H9 (cell line): ENCODE measurements at regions not wholly inside any gene's neighbourhood (a gene's known extent, or its start where the extent isn't known, plus 50 kb on each side); places are given as distances from the start of the nearest gene placed in this dataset.

Experiments used
- DNase-seq: peaks from one replicate; pipeline ENCODE4 v3.0.0-alpha.2; 2017
- H2AFZ ChIP-seq: one replicate; pipeline ENCODE4 v1.6.1; 2013; ENCODE audit warnings: mild to moderate bottlenecking, low read length, control low read depth, moderate library complexity
- H2AK5ac ChIP-seq: 2 replicates; pipeline ENCODE4 v1.6.1; 2013; ENCODE audit warnings: low read length, control low read depth, mixed read lengths; ENCODE audit not compliant: insufficient read length
- H2BK120ac ChIP-seq: one replicate; pipeline ENCODE4 v1.6.1; 2013; ENCODE audit warnings: low read depth, mild to moderate bottlenecking, low read length, control low read depth, inconsistent platforms; ENCODE audit not compliant: poor library complexity, severe bottlenecking
- H2BK12ac ChIP-seq: 2 replicates; pipeline ENCODE4 v1.6.1; 2013; ENCODE audit warnings: low read length, control low read depth, mixed read lengths, low read depth; ENCODE audit not compliant: insufficient read length
- H2BK15ac ChIP-seq: 2 replicates; pipeline ENCODE4 v1.6.1; 2013; ENCODE audit warnings: low read depth, low read length, control low read depth
- H2BK20ac ChIP-seq: one replicate; pipeline ENCODE4 v1.6.1; 2013; ENCODE audit warnings: low read depth, mild to moderate bottlenecking, low read length, control low read depth, inconsistent platforms; ENCODE audit not compliant: poor library complexity, severe bottlenecking
- H2BK5ac ChIP-seq: 2 replicates; pipeline ENCODE4 v1.6.1; 2013; ENCODE audit warnings: low read length, control low read depth, mixed read lengths; ENCODE audit not compliant: insufficient read length
- H3K14ac ChIP-seq: 2 replicates; pipeline ENCODE4 v1.6.1; 2013; ENCODE audit warnings: low read length, control low read depth; ENCODE audit not compliant: insufficient read depth
- H3K18ac ChIP-seq: 2 replicates; pipeline ENCODE4 v1.6.1; 2013; ENCODE audit warnings: low read depth, mild to moderate bottlenecking, mixed read lengths, low read length, control low read depth; ENCODE audit not compliant: insufficient read length
- H3K23ac ChIP-seq: 2 replicates; pipeline ENCODE4 v1.6.1; 2013; ENCODE audit warnings: low read length, control low read depth, mixed read lengths, low read depth; ENCODE audit not compliant: insufficient read length
- H3K23me2 ChIP-seq: 2 replicates; pipeline ENCODE4 v1.6.1; 2013; ENCODE audit warnings: low read depth, mild to moderate bottlenecking, mixed read lengths, low read length, control low read depth; ENCODE audit not compliant: insufficient read length, poor library complexity, severe bottlenecking
- H3K27ac ChIP-seq: 2 replicates; pipeline ENCODE4 v1.5.1; 2013; ENCODE audit warnings: low read length, control low read depth, mixed read lengths, low read depth; ENCODE audit not compliant: insufficient read length
- H3K27me3 ChIP-seq: 2 replicates; pipeline ENCODE4 v1.6.1; 2013; ENCODE audit warnings: low read length, control low read depth, inconsistent platforms; ENCODE audit not compliant: insufficient read depth
- H3K4ac ChIP-seq: 2 replicates; pipeline ENCODE4 v1.6.1; 2013; ENCODE audit warnings: low read depth, mild to moderate bottlenecking, control low read depth, inconsistent platforms, low read length, moderate library complexity
- H3K4me1 ChIP-seq: 2 replicates; pipeline ENCODE4 v1.6.1; 2013; ENCODE audit warnings: low read length, control low read depth, inconsistent platforms; ENCODE audit not compliant: insufficient read depth
- H3K4me2 ChIP-seq: 2 replicates; pipeline ENCODE4 v1.6.1; 2013; ENCODE audit warnings: low read length, control low read depth, mixed read lengths; ENCODE audit not compliant: insufficient read length, insufficient read depth
- H3K56ac ChIP-seq: 2 replicates; pipeline ENCODE4 v1.6.1; 2013; ENCODE audit warnings: low read depth, mild to moderate bottlenecking, mixed read lengths, low read length, control low read depth; ENCODE audit not compliant: insufficient read length
- H3K79me1 ChIP-seq: 2 replicates; pipeline ENCODE4 v1.6.1; 2013; ENCODE audit warnings: low read depth, mild to moderate bottlenecking, moderate library complexity, low read length, control low read depth, inconsistent platforms; ENCODE audit not compliant: insufficient read depth, poor library complexity, severe bottlenecking
- H3K79me2 ChIP-seq: 2 replicates; pipeline ENCODE4 v1.6.1; 2013; ENCODE audit warnings: low read length, control low read depth, inconsistent platforms; ENCODE audit not compliant: insufficient read depth
- H3K9ac ChIP-seq: 2 replicates; pipeline ENCODE4 v1.6.1; 2013; ENCODE audit warnings: low read length, control low read depth, mixed read lengths; ENCODE audit not compliant: insufficient read length; ENCODE audit errors: extremely low read depth
- H3K9me3 ChIP-seq: one replicate; pipeline ENCODE4 v1.6.1; 2013; ENCODE audit warnings: low read depth, low read length, inconsistent platforms; ENCODE audit not compliant: control insufficient read depth
- H3T11ph ChIP-seq: one replicate; pipeline ENCODE4 v1.6.1; 2013; ENCODE audit warnings: mild to moderate bottlenecking, low read length, control low read depth, inconsistent platforms
- H4K20me1 ChIP-seq: one replicate; pipeline ENCODE4 v1.6.1; 2013; ENCODE audit not compliant: control insufficient read depth, insufficient read length, insufficient read depth
- H4K5ac ChIP-seq: 2 replicates; pipeline ENCODE4 v1.6.1; 2013; ENCODE audit warnings: low read depth, mild to moderate bottlenecking, mixed read lengths, low read length, control low read depth; ENCODE audit not compliant: insufficient read length
- H4K8ac ChIP-seq: replicated peaks from 2 replicates; pipeline ENCODE4 v1.6.1; 2013; ENCODE audit warnings: low read length, control low read depth, mixed read lengths, low read depth; ENCODE audit not compliant: insufficient read length
- H4K91ac ChIP-seq: 2 replicates; pipeline ENCODE4 v1.6.1; 2013; ENCODE audit warnings: low read depth, mild to moderate bottlenecking, moderate library complexity, mixed read lengths, low read length, control low read depth; ENCODE audit not compliant: insufficient read length
- H3K27ac Mint-ChIP-seq, 3 experiments: 2 replicates in 2 of 3; 3 replicates in 1 of 3; pipeline ENCODE4 v1.8.0; 2020 to 2021; ENCODE audit warnings: mixed read lengths in 3 of 3, mild to moderate bottlenecking in 1 of 3, moderate library complexity in 1 of 3
- H3K27me3 Mint-ChIP-seq: 2 replicates; pipeline ENCODE4 v1.8.0; 2021; ENCODE audit warnings: low read depth, mild to moderate bottlenecking, moderate library complexity, mixed read lengths
- H3K36me3 Mint-ChIP-seq, 3 experiments: 2 replicates in 2 of 3; 3 replicates in 1 of 3; pipeline ENCODE4 v1.8.0; 2020 to 2021; ENCODE audit warnings: low read depth in 3 of 3, mixed read lengths in 3 of 3; ENCODE audit not compliant: insufficient read depth in 1 of 3
- H3K4me1 Mint-ChIP-seq, 2 experiments: 2 replicates each; pipeline ENCODE4 v1.8.0; 2020; ENCODE audit warnings: mixed read lengths in 2 of 2
- H3K4me3 Mint-ChIP-seq, 2 experiments: 2 replicates in 1 of 2; 3 replicates in 1 of 2; pipeline ENCODE4 v1.8.0; 2020 to 2021; ENCODE audit warnings: mild to moderate bottlenecking in 2 of 2, mixed read lengths in 2 of 2, moderate library complexity in 1 of 2
- H3K9me3 Mint-ChIP-seq, 2 experiments: 2 replicates in 1 of 2; 3 replicates in 1 of 2; pipeline ENCODE4 v1.8.0; 2020; ENCODE audit warnings: mild to moderate bottlenecking in 2 of 2, mixed read lengths in 2 of 2, moderate library complexity in 1 of 2
- CTCF ChIP-seq: fragments of 200-600 bp; sonication (generic); conservative IDR thresholded peaks from 3 replicates; pipeline ENCODE4 v1.8.0; 2021; ENCODE audit warnings: antibody characterized with exemption, mild to moderate bottlenecking
- WGBS: extraction: QIAGEN DNeasy Blood & Tissue Kit; methylation state at CpG from one replicate; pipeline ENCODE4 v1.1.7; 2013; ENCODE audit warnings: missing lambda C conversion rate, low lambda C conversion rate, mixed read lengths; ENCODE audit not compliant: insufficient read length; ENCODE audit errors: extremely low coverage; 5-methylcytosine and 5-hydroxymethylcytosine counted together

- Histone ChIP-seq H2AFZ (no peak overlapping the region), H3K4me2 (no peak overlapping the region), H2BK120ac (no peak overlapping the region), H4K91ac (no peak overlapping the region), H3K79me1 (no peaks in the 10 kb centered on the region), H2AK5ac (no peak overlapping the region), H3K9ac (no peak overlapping the region), H3K14ac (no peak overlapping the region), H2BK15ac (no peak overlapping the region), H3K4ac (no peak overlapping the region), H3K9me3 (no peaks in the 10 kb centered on the region), H2BK20ac (no peak overlapping the region), H3K27me3 (no peaks in the 10 kb centered on the region), H4K20me1 (no peaks in the 10 kb centered on the region), H3T11ph (no peak overlapping the region), H3K27ac (no peak overlapping the region), H3K56ac (no peak overlapping the region), H3K79me2 (no peaks in the 10 kb centered on the region), H3K18ac (no peak overlapping the region), H4K5ac (no peak overlapping the region), H3K4me1 (no peaks in the 10 kb centered on the region), H3K23ac (no peak overlapping the region), H2BK5ac (no peak overlapping the region), H2BK12ac (no peak overlapping the region), H4K8ac (no peak overlapping the region), H3K23me2 (no peaks in the 10 kb centered on the region)
- H3K9me3 Mint-ChIP-seq: no peaks in the 10 kb centered on the region
- no peaks in the 10 kb centered on the region for H3K27me3 Mint-ChIP-seq
- DNase-seq: no peak
- no peak for TF ChIP-seq CTCF
- no peak overlapping the region for H3K4me3 Mint-ChIP-seq
- WGBS: no CpG with 5 or more reads among the region's 1 CpG
- peaks cover 0 to 2% of the 10 kb centered on the region in 2 experiments; a peak in 1 of 4 replicates for H3K4me1 Mint-ChIP-seq
- H3K27ac Mint-ChIP-seq: no peak overlapping the region
- H3K36me3 Mint-ChIP-seq: no peaks in the 10 kb centered on the region
Observed at GRCh38 chr9:4416467-4416866, 73.8 kb upstream of the SLC1A1 start.
